HT-29 (cell line): ENCODE measurements at regions not wholly inside any gene's neighbourhood (a gene's known extent, or its start where the extent isn't known, plus 50 kb on each side); places are given as distances from the start of the nearest gene placed in this dataset.
A peak's percentile ranks its signal among the peaks of the same experiment; 100 is the strongest.

ENCODE experiments used
- DNase-seq: peaks from one replicate; pipeline ENCODE4 v3.0.0-alpha.2; 2015; ENCODE audit warnings: low spot score

- no peak for DNase-seq
These were observed 295.2 kb downstream of the NUAK1 start for GRCh38 chr12:105843561-105843960.

- DNase-seq = no peak
These were observed 294.6 kb downstream of the NUAK1 start for GRCh38 chr12:105843986-105844760.

- DNase-seq = no peak
These were observed 292.4 kb downstream of the NUAK1 start for GRCh38 chr12:105846331-105846730.

- DNase-seq = no peak
These were observed 291.7 kb downstream of the NUAK1 start for GRCh38 chr12:105847068-105847467.

GRCh38 chr12:105848286-105848685 is 290.5 kb downstream of the NUAK1 start:
- no peak for DNase-seq

- no peak for DNase-seq
These were observed 288.4 kb downstream of the NUAK1 start for GRCh38 chr12:105850103-105850968.

GRCh38 chr12:105852496-105852895 is 286.3 kb downstream of the NUAK1 start:
- DNase-seq = no peak

- no peak for DNase-seq
These were observed 285.8 kb downstream of the NUAK1 start for GRCh38 chr12:105852951-105853350.

- no peak for DNase-seq
These were observed 284.7 kb downstream of the NUAK1 start for GRCh38 chr12:105854071-105854470.

GRCh38 chr12:105855361-105856047 is 283.2 kb downstream of the NUAK1 start:
- no peak for DNase-seq

GRCh38 chr12:105856048-105856405 is 282.7 kb downstream of the NUAK1 start:
- no peak for DNase-seq

GRCh38 chr12:105858981-105859710 is 279.6 kb downstream of the NUAK1 start:
- DNase-seq = no peak

- DNase-seq = peak; percentile 15
These were observed 278.1 kb downstream of the NUAK1 start for GRCh38 chr12:105860561-105861207.

- DNase-seq = no peak
These were observed 277.5 kb downstream of the NUAK1 start for GRCh38 chr12:105861227-105861626.

GRCh38 chr12:105862163-105862821 is 276.5 kb downstream of the NUAK1 start:
- DNase-seq = no peak

- no peak for DNase-seq
These were observed 274.4 kb downstream of the NUAK1 start for GRCh38 chr12:105864316-105864715.

- no peak for DNase-seq
These were observed 273.9 kb downstream of the NUAK1 start for GRCh38 chr12:105864901-105865300.

- DNase-seq = no peak
These were observed 272.9 kb downstream of the NUAK1 start for GRCh38 chr12:105865886-105866285.

- no peak for DNase-seq
These were observed 264.6 kb downstream of the NUAK1 start for GRCh38 chr12:105874121-105874520.

- DNase-seq = no peak
These were observed 262.3 kb downstream of the NUAK1 start for GRCh38 chr12:105876396-105876927.
